ENCODE measurements at regions not wholly inside any gene's neighbourhood (a gene's known extent, or its start where the extent isn't known, plus 50 kb on each side); places are given as distances from the start of the nearest gene placed in this dataset.

GRCh38 chr7:81366546-81366945 is 403.3 kb downstream of the HGF start:
- DNase-seq (ENCODE audit: low spot score): no peak

- DNase-seq (ENCODE audit: low spot score): no peak
Measured at GRCh38 chr7:81361769-81362312, 408.0 kb downstream of the HGF start.

- no peak for DNase-seq (ENCODE audit: low spot score)
Measured at GRCh38 chr7:81355911-81356310, 413.9 kb downstream of the HGF start.

GRCh38 chr7:81349044-81349443 is 420.8 kb downstream of the HGF start:
- no peak for DNase-seq (ENCODE audit: low spot score)

GRCh38 chr7:81339946-81340345 is 421.1 kb upstream of the SEMA3C start:
- no peak for DNase-seq (ENCODE audit: low spot score)

GRCh38 chr7:81333536-81333935 is 414.7 kb upstream of the SEMA3C start:
- DNase-seq (ENCODE audit: low spot score): no peak

GRCh38 chr7:81333004-81333403 is 414.2 kb upstream of the SEMA3C start:
- DNase-seq (ENCODE audit: low spot score): no peak

GRCh38 chr7:81331061-81332018 is 412.5 kb upstream of the SEMA3C start:
- no peak for DNase-seq (ENCODE audit: low spot score)

- DNase-seq (ENCODE audit: low spot score): no peak
Measured at GRCh38 chr7:81330108-81330507, 411.3 kb upstream of the SEMA3C start.

GRCh38 chr7:81327468-81328266 is 408.8 kb upstream of the SEMA3C start:
- DNase-seq (ENCODE audit: low spot score): no peak

- DNase-seq (ENCODE audit: low spot score): no peak
Measured at GRCh38 chr7:81321949-81322348, 403.1 kb upstream of the SEMA3C start.

- DNase-seq (ENCODE audit: low spot score): no peak
Measured at GRCh38 chr7:81317741-81318140, 398.9 kb upstream of the SEMA3C start.

GRCh38 chr7:81308643-81309322 is 389.9 kb upstream of the SEMA3C start:
- no peak for DNase-seq (ENCODE audit: low spot score)

GRCh38 chr7:81301815-81302214 is 383.0 kb upstream of the SEMA3C start:
- no peak for DNase-seq (ENCODE audit: low spot score)

- no peak for DNase-seq (ENCODE audit: low spot score)
Measured at GRCh38 chr7:81300753-81301152, 381.9 kb upstream of the SEMA3C start.

- no peak for DNase-seq (ENCODE audit: low spot score)
Measured at GRCh38 chr7:81299711-81300110, 380.9 kb upstream of the SEMA3C start.

- DNase-seq (ENCODE audit: low spot score): no peak
Measured at GRCh38 chr7:81298951-81299666, 380.3 kb upstream of the SEMA3C start.

GRCh38 chr7:81297317-81297716 is 378.5 kb upstream of the SEMA3C start:
- no peak for DNase-seq (ENCODE audit: low spot score)

- no peak for DNase-seq (ENCODE audit: low spot score)
Measured at GRCh38 chr7:81296726-81297125, 377.9 kb upstream of the SEMA3C start.

- DNase-seq (ENCODE audit: low spot score): no peak
Measured at GRCh38 chr7:81294897-81295515, 376.2 kb upstream of the SEMA3C start.

GRCh38 chr7:81293806-81294205 is 375.0 kb upstream of the SEMA3C start:
- DNase-seq (ENCODE audit: low spot score): no peak
